ENCODE measurements at regions not wholly inside any gene's neighbourhood (a gene's known extent, or its start where the extent isn't known, plus 50 kb on each side); places are given as distances from the start of the nearest gene placed in this dataset.
A peak's percentile ranks its signal among the peaks of the same experiment; 100 is the strongest.

DNA sequence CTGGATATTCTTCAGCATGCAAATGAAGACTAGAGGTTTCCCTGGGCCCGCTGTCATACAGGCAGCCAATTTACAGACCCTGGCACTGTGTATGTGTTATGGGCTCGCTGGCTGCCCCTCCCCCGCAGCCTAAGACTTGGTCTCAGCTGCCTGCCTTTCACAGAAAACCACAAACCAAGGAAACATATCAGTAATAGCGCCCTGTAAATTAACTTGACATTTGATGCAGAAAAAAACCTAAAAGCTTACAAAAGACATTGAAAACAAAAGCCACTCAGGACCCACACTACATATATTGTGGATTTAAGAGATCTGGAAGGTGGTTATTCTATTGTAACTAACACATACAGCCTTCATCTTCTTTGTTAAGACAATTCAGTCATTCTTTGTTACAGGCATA is 287.0 kb upstream of the TMEM161B start:
- TF ChIP-seq, protein P1, sequence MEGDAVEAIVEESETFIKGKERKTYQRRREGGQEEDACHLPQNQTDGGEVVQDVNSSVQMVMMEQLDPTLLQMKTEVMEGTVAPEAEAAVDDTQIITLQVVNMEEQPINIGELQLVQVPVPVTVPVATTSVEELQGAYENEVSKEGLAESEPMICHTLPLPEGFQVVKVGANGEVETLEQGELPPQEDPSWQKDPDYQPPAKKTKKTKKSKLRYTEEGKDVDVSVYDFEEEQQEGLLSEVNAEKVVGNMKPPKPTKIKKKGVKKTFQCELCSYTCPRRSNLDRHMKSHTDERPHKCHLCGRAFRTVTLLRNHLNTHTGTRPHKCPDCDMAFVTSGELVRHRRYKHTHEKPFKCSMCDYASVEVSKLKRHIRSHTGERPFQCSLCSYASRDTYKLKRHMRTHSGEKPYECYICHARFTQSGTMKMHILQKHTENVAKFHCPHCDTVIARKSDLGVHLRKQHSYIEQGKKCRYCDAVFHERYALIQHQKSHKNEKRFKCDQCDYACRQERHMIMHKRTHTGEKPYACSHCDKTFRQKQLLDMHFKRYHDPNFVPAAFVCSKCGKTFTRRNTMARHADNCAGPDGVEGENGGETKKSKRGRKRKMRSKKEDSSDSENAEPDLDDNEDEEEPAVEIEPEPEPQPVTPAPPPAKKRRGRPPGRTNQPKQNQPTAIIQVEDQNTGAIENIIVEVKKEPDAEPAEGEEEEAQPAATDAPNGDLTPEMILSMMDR (IDR thresholded peaks at IDR 0.05; ENCODE audit: poor library complexity, severe bottlenecking): no peak
- TF ChIP-seq EP300 (conservative IDR thresholded peaks at IDR 0.05; ENCODE audit: poor library complexity, severe bottlenecking) (peak; percentile 82), TAF1 (IDR thresholded peaks at IDR 0.05; ENCODE audit: low read depth) (peak; percentile 74), EZH2 (IDR thresholded peaks at IDR 0.05; ENCODE audit: borderline replicate concordance, insufficient read depth, low read length, poor library complexity, severe bottlenecking) (no peak), RAD21 (conservative IDR thresholded peaks at IDR 0.05) (peak; percentile 61), POLR2AphosphoS5 (IDR thresholded peaks at IDR 0.05) (peak; percentile 84), SMC3 (conservative IDR thresholded peaks at IDR 0.05; ENCODE audit: poor library complexity) (peak; percentile 49), MXI1 (conservative IDR thresholded peaks at IDR 0.05; ENCODE audit: poor library complexity, severe bottlenecking) (no peak)
- TF ChIP-seq, protein P2, sequence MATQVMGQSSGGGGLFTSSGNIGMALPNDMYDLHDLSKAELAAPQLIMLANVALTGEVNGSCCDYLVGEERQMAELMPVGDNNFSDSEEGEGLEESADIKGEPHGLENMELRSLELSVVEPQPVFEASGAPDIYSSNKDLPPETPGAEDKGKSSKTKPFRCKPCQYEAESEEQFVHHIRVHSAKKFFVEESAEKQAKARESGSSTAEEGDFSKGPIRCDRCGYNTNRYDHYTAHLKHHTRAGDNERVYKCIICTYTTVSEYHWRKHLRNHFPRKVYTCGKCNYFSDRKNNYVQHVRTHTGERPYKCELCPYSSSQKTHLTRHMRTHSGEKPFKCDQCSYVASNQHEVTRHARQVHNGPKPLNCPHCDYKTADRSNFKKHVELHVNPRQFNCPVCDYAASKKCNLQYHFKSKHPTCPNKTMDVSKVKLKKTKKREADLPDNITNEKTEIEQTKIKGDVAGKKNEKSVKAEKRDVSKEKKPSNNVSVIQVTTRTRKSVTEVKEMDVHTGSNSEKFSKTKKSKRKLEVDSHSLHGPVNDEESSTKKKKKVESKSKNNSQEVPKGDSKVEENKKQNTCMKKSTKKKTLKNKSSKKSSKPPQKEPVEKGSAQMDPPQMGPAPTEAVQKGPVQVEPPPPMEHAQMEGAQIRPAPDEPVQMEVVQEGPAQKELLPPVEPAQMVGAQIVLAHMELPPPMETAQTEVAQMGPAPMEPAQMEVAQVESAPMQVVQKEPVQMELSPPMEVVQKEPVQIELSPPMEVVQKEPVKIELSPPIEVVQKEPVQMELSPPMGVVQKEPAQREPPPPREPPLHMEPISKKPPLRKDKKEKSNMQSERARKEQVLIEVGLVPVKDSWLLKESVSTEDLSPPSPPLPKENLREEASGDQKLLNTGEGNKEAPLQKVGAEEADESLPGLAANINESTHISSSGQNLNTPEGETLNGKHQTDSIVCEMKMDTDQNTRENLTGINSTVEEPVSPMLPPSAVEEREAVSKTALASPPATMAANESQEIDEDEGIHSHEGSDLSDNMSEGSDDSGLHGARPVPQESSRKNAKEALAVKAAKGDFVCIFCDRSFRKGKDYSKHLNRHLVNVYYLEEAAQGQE (IDR thresholded peaks at IDR 0.05; ENCODE audit: borderline replicate concordance): peak; percentile 65

Measured in neural cell (in vitro differentiated cells).